Panc1 (cell line): ENCODE measurements at regions not wholly inside any gene's neighbourhood (a gene's known extent, or its start where the extent isn't known, plus 50 kb on each side); places are given as distances from the start of the nearest gene placed in this dataset.

ENCODE experiments used
- ATAC-seq: fragments of 200-7000 bp; cut with Tn5 transposase; 2 replicates; pipeline ENCODE4 v1.9.1; 2020; ENCODE audit warnings: mild to moderate bottlenecking, moderate library complexity
- BruUV-seq: library from RNA; stranded (reverse); fragments of 400-500 nt; replicated peaks from 2 replicates; lab custom pipeline; 2021; lab: Mats Ljungman, UMichigan
- CTCF ChIA-PET: fragments of 300-600 bp; sonication (Branson Sonifier 250); formaldehyde crosslinking; loops from one replicate; lab custom pipeline; 2022; ENCODE audit warnings: antibody characterized with exemption; lab: Charles Lee
- POLR2A ChIA-PET: fragments of 300-600 bp; sonication (Branson Sonifier 250); formaldehyde crosslinking; loops from one replicate; lab custom pipeline; 2022; ENCODE audit warnings: antibody characterized with exemption; lab: Charles Lee
- DNase-seq: peaks from one replicate; pipeline ENCODE4 v3.0.0-alpha.2; 2010; ENCODE audit warnings: low read depth, low spot score
- H3K27ac ChIP-seq: 2 replicates; pipeline ENCODE4 v1.5.1; 2011; ENCODE audit warnings: mild to moderate bottlenecking, low read length, inconsistent platforms
- H3K27me3 ChIP-seq: fragments of 200-500 bp; sonication (Bioruptor generic); 2 replicates; pipeline ENCODE4 v1.6.0; 2014; ENCODE audit warnings: low read length, inconsistent platforms; ENCODE audit not compliant: control insufficient read depth, insufficient read depth
- H3K36me3 ChIP-seq: fragments of 200-500 bp; sonication (Bioruptor generic); 2 replicates; pipeline ENCODE4 v1.5.1; 2014; ENCODE audit warnings: inconsistent platforms, mild to moderate bottlenecking, low read length, moderate library complexity; ENCODE audit not compliant: control insufficient read depth, insufficient read depth
- H3K4me1 ChIP-seq: 2 replicates; pipeline ENCODE4 v1.5.1; 2011; ENCODE audit warnings: inconsistent platforms, mild to moderate bottlenecking, low read length, moderate library complexity; ENCODE audit not compliant: control insufficient read depth, insufficient read depth
- H3K4me3 ChIP-seq, 2 experiments: 2 replicates each; pipeline ENCODE4 v1.5.1; 2011 to 2012; ENCODE audit warnings: low read depth in 2 of 2, low read length in 2 of 2, mild to moderate bottlenecking in 2 of 2, inconsistent platforms in 1 of 2, moderate library complexity in 1 of 2
- H3K9me3 ChIP-seq: fragments of 200-500 bp; sonication (Bioruptor generic); 2 replicates; pipeline ENCODE4 v1.5.1; 2014; ENCODE audit warnings: low read depth, mild to moderate bottlenecking, inconsistent platforms, low read length, moderate library complexity; ENCODE audit not compliant: control insufficient read depth, insufficient read depth
- POLR2AphosphoS5 ChIP-seq: IDR thresholded peaks from 2 replicates; pipeline ENCODE4 v1.6.1; 2012; ENCODE audit warnings: mild to moderate bottlenecking, low read depth, low read length, moderate library complexity
- SIN3A ChIP-seq: IDR thresholded peaks from 2 replicates; pipeline ENCODE4 v1.6.1; 2012; ENCODE audit warnings: low read depth, mild to moderate bottlenecking, low read length, moderate library complexity, borderline replicate concordance; ENCODE audit not compliant: insufficient read depth
- TCF7L2 ChIP-seq: IDR thresholded peaks from 2 replicates; pipeline ENCODE4 v1.6.1; 2011; ENCODE audit warnings: mild to moderate bottlenecking, low read depth, low read length, inconsistent platforms
- in situ Hi-C: cut with HindIII; loops from 2 replicates; pipeline ENCODE4 v1.10.0; 2016; ENCODE audit warnings: low sequenced_read_pairs, low pct_unique_long_range_greater_than_20kb
- intact Hi-C: fragments of 100-400 bp; cut with micrococcal nuclease; formaldehyde crosslinking; loops from one replicate; pipeline ENCODE4 v1.10.0; 2022; ENCODE audit not compliant: unreplicated experiment
- TF ChIP-seq, protein P1 (sequence below), 2 experiments: IDR thresholded peaks; 2 replicates each; pipeline ENCODE4 v1.6.1; 2011 to 2012; ENCODE audit warnings: low read depth in 2 of 2, control low read depth in 1 of 2, low read length in 1 of 2, mild to moderate bottlenecking in 1 of 2, moderate library complexity in 1 of 2; ENCODE audit not compliant: insufficient read depth in 1 of 2
- TF ChIP-seq, protein P2 (sequence below): fragments of 450-650 bp; IDR thresholded peaks from 2 replicates; pipeline ENCODE4 v1.5.1; 2017; ENCODE audit warnings: mild to moderate bottlenecking

DNA sequence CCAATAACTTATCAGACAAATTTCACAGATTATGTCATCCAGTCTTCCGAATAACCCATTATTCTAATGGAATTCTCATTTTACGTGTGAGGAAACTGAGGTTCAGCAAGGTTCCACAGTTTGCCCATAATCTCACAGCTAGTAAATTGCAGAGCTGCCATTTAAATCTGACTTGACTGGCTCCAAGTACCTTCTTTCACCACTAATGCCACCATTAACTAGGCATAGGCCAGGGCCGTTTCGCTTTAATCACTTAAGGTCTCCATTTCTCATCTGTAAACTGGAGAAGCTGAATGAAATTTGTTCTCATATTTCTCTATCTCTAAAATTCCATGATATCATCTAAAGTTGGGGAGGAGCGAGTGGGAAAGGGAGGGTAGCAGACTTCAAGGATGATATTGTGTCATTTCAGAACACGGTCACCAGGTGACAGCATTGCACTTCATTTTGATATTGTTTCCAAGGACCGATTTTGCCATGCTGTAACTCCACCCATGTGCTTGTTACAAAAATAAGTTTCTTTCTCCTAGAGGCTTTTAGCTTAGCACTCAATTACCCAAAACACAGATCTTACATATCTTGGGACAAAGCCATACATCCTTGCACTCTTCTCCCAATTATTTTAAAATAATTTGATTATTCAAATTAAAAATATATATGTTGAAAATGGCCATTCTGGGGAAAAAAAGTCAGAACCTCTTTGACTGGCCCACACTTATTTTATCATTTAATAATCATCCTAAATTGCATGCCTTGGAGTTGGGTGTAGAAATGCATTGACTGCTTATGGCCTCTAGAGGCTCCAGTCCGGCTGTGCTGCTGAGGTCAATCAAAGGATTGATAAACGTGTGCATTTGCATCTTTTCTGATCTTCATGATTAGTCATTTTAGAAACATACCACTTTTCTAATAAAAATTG lies 123.8 kb downstream of the AKAIN1 start:
- peak; percentile 17 for DNase-seq
- Histone ChIP-seq H3K9me3 (no peaks in the 10 kb centered on the region), H3K36me3 (no peaks in the 10 kb centered on the region), H3K27ac (no peak overlapping the region), H3K27me3 (no peaks in the 10 kb centered on the region), H3K4me3 (no peak overlapping the region), H3K4me1 (no peaks in the 10 kb centered on the region)
- CTCF ChIA-PET = no interaction called here
- TF ChIP-seq, protein P1, sequence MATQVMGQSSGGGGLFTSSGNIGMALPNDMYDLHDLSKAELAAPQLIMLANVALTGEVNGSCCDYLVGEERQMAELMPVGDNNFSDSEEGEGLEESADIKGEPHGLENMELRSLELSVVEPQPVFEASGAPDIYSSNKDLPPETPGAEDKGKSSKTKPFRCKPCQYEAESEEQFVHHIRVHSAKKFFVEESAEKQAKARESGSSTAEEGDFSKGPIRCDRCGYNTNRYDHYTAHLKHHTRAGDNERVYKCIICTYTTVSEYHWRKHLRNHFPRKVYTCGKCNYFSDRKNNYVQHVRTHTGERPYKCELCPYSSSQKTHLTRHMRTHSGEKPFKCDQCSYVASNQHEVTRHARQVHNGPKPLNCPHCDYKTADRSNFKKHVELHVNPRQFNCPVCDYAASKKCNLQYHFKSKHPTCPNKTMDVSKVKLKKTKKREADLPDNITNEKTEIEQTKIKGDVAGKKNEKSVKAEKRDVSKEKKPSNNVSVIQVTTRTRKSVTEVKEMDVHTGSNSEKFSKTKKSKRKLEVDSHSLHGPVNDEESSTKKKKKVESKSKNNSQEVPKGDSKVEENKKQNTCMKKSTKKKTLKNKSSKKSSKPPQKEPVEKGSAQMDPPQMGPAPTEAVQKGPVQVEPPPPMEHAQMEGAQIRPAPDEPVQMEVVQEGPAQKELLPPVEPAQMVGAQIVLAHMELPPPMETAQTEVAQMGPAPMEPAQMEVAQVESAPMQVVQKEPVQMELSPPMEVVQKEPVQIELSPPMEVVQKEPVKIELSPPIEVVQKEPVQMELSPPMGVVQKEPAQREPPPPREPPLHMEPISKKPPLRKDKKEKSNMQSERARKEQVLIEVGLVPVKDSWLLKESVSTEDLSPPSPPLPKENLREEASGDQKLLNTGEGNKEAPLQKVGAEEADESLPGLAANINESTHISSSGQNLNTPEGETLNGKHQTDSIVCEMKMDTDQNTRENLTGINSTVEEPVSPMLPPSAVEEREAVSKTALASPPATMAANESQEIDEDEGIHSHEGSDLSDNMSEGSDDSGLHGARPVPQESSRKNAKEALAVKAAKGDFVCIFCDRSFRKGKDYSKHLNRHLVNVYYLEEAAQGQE (IDR thresholded peaks at IDR 0.05; ENCODE audit: insufficient read depth in 1 of 2, low read depth in 2 of 2, low read length in 1 of 2) = no peak
- TF ChIP-seq, protein P2, sequence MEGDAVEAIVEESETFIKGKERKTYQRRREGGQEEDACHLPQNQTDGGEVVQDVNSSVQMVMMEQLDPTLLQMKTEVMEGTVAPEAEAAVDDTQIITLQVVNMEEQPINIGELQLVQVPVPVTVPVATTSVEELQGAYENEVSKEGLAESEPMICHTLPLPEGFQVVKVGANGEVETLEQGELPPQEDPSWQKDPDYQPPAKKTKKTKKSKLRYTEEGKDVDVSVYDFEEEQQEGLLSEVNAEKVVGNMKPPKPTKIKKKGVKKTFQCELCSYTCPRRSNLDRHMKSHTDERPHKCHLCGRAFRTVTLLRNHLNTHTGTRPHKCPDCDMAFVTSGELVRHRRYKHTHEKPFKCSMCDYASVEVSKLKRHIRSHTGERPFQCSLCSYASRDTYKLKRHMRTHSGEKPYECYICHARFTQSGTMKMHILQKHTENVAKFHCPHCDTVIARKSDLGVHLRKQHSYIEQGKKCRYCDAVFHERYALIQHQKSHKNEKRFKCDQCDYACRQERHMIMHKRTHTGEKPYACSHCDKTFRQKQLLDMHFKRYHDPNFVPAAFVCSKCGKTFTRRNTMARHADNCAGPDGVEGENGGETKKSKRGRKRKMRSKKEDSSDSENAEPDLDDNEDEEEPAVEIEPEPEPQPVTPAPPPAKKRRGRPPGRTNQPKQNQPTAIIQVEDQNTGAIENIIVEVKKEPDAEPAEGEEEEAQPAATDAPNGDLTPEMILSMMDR = peak; percentile 81
- no peak for TF ChIP-seq TCF7L2
- intact Hi-C loops = loop anchor here (10.0 kb wide), 1 partner anchor 352 kb away; no protein-coding TSS in a partner anchor
- POLR2A ChIA-PET = no interaction called here
- in situ Hi-C loops = no loop called here
- ATAC-seq = peak; percentile 86
- no TSS peak for BruUV-seq

DNA sequence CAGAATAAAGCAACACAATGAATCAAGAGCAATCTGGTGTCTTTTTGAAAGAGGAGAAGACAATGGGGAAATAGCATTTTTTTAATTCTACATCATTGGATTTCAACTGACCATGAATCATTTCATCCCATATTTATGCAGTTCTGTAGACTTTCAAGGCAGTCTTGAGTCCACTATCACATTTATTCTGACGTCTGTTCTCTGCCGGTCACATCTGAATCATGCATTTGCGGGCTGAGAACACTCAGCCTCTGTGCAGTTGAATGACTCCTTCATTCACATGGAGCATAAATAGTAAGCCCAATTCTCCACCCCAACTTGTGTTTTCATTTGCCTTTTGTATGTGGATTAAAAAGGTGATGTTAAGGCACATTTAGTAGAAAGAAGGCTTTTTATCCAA lies 128.2 kb downstream of the AKAIN1 start:
- TF ChIP-seq, protein P1 (IDR thresholded peaks at IDR 0.05; ENCODE audit: insufficient read depth in 1 of 2, low read depth in 2 of 2, low read length in 1 of 2) = no peak
- TF ChIP-seq TCF7L2 = no peak
- TF ChIP-seq, protein P2 = no peak
- no peak for TF ChIP-seq POLR2AphosphoS5
- TF ChIP-seq SIN3A = no peak
- ATAC-seq = no peak
- BruUV-seq = no TSS peak
- POLR2A ChIA-PET = no interaction called here
- Histone ChIP-seq H3K36me3 (no peaks in the 10 kb centered on the region), H3K27ac (no peak overlapping the region), H3K4me3 (no peak overlapping the region), H3K4me1 (no peaks in the 10 kb centered on the region), H3K9me3 (no peaks in the 10 kb centered on the region), H3K27me3 (no peaks in the 10 kb centered on the region)
- CTCF ChIA-PET = no interaction called here
- no peak for DNase-seq
- in situ Hi-C loops (no loop called here), intact Hi-C loops (no loop called here)
